ENCODE measurements at regions not wholly inside any gene's neighbourhood (a gene's known extent, or its start where the extent isn't known, plus 50 kb on each side); places are given as distances from the start of the nearest gene placed in this dataset.

GRCh38 chr6:50945789-50946188 lies 127.1 kb downstream of the TFAP2B start:
- H3K27me3 ChIP-seq (replicated peaks in 1 of 2; ENCODE audit: control insufficient read depth in 2 of 2, insufficient read depth in 2 of 2, low read length in 1 of 2): no peaks in the 10 kb centered on the region
- intact Hi-C loops (cut with micrococcal nuclease; ENCODE audit: unreplicated experiment) (no loop called here), in situ Hi-C loops (cut with MboI) (no loop called here)
- H4K20me1 ChIP-seq (ENCODE audit: control insufficient read depth, insufficient read depth): no peaks in the 10 kb centered on the region
- no peak overlapping the region for H3K4me2 ChIP-seq (ENCODE audit: control insufficient read depth, insufficient read depth)
- DNase-seq (ENCODE audit: low read depth, low spot score) (no peak), FAIRE-seq (no peak), ATAC-seq (no peak)
- H3K27ac ChIP-seq (ENCODE audit: control insufficient read depth, insufficient read depth): no peak overlapping the region
- H3K36me3 ChIP-seq (ENCODE audit: control insufficient read depth in 2 of 2, insufficient read depth in 2 of 2, low read length in 1 of 2): no peaks in the 10 kb centered on the region
- ChIA-PET RAD21 (ENCODE audit: unreplicated experiment) (no interaction called here), CTCF (no interaction called here), POLR2A (no interaction called here), SMC1A (ENCODE audit: uncharacterized antibody, unreplicated experiment) (interaction anchor here (0.7 kb wide), 1 partner anchor 27 kb away, joined by 3 read pairs; no protein-coding TSS in a partner anchor)
- no peaks in the 10 kb centered on the region for H3K79me2 ChIP-seq (ENCODE audit: control insufficient read depth, insufficient read depth, low read length)
- no TSS peak for BruUV-seq (replicated peaks)
- no peaks in the 10 kb centered on the region for H3K9me3 ChIP-seq (replicated peaks; ENCODE audit: control insufficient read depth, insufficient read depth, low read length)
- no peak overlapping the region for H3K9ac ChIP-seq (ENCODE audit: control insufficient read depth, insufficient read depth, low read length)
- no peak overlapping the region for H3K4me3 ChIP-seq
- H2AFZ ChIP-seq (ENCODE audit: control insufficient read depth, low read depth, low read length): no peak overlapping the region
- TF ChIP-seq RELB (IDR thresholded peaks at IDR 0.05; ENCODE audit: low read depth) (no peak), ATF3 (IDR thresholded peaks at IDR 0.05; ENCODE audit: borderline replicate concordance, extremely low read depth, low read depth, low read length) (no peak), PBX3 (IDR thresholded peaks at IDR 0.05; ENCODE audit: insufficient replicate concordance, low read depth, low read length) (no peak), IRF4 (IDR thresholded peaks at IDR 0.05; ENCODE audit: low read depth, low read length) (no peak), SREBF2 (IDR thresholded peaks at IDR 0.05; ENCODE audit: low read length) (no peak), MTA2 (IDR thresholded peaks at IDR 0.05; ENCODE audit: low read depth) (no peak), ZNF274 (IDR thresholded peaks at IDR 0.05; ENCODE audit: insufficient read depth, insufficient read length) (no peak), BCL3 (IDR thresholded peaks at IDR 0.05; ENCODE audit: borderline replicate concordance, insufficient read depth, low read depth, low read length, poor library complexity, severe bottlenecking) (no peak), HDAC2 (IDR thresholded peaks at IDR 0.05) (no peak), SPI1 (IDR thresholded peaks at IDR 0.05; ENCODE audit: borderline replicate concordance, insufficient read depth, low read depth, low read length) (no peak)
- H3K4me1 ChIP-seq (ENCODE audit: control insufficient read depth, insufficient read depth, low read length): no peaks in the 10 kb centered on the region
- WGBS (ENCODE audit: insufficient coverage, insufficient replicate concordance, low lambda C conversion rate, missing lambda C conversion rate): 73% methylated on average over 2 of the region's 2 CpGs

Data from GM12878 (cell line).